GM06990 (cell line): ENCODE measurements at regions not wholly inside any gene's neighbourhood (a gene's known extent, or its start where the extent isn't known, plus 50 kb on each side); places are given as distances from the start of the nearest gene placed in this dataset.

Experiments used
- DNase-seq: peaks from one replicate; pipeline ENCODE4 v3.0.0-alpha.2; 2011; ENCODE audit not compliant: insufficient read length; ENCODE audit errors: extremely low read depth
- H3K27me3 ChIP-seq: replicated peaks from 2 replicates; pipeline ENCODE4 v1.6.0; 2011; ENCODE audit warnings: low read length; ENCODE audit not compliant: control insufficient read depth, insufficient read depth
- H3K36me3 ChIP-seq: 2 replicates; pipeline ENCODE4 v1.5.1; 2011; ENCODE audit warnings: low read length; ENCODE audit not compliant: control insufficient read depth, insufficient read depth
- H3K4me3 ChIP-seq: replicated peaks from 2 replicates; pipeline ENCODE4 v1.5.1; 2011; ENCODE audit warnings: low read depth, mild to moderate bottlenecking, control low read depth, low read length
- CTCF ChIP-seq: IDR thresholded peaks from 2 replicates; pipeline ENCODE4 v1.5.1; 2011; ENCODE audit warnings: low read length, control low read depth, mild to moderate bottlenecking, inconsistent platforms; ENCODE audit not compliant: insufficient read depth, poor library complexity, severe bottlenecking

DNA sequence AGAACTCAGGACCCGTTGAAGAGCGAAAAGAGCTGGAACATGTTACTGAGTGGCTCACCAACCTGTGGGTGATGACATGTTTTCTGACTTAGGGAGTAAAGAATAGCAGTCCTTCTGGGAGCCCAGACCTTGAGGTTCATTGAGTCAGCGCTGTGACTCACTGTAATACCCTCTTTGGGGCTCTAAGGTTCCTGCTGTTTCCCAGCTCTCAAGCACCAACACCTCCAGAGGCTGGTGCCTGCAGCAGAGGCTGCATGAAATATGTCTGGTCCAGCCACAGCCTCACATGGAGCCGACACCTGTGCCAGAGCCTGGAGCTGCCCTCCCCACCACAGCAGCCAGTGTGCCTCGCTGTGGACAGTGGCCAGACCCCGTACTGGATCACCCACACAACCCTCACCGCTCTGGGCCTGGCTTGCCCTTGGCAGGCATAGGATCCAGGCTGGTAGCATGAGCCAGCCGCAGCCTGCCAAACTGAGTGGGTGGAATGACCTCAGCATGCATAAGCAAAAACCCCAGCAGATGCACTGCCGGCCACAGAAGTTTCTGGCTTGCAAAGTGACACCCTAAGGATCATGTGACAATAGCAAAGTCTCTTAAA lies 143.5 kb upstream of the MRPS30 start:
- DNase-seq = no peak
- no peak overlapping the region for H3K4me3 ChIP-seq
- H3K36me3 ChIP-seq = no peaks in the 10 kb centered on the region
- TF ChIP-seq CTCF = no peak
- no peaks in the 10 kb centered on the region for H3K27me3 ChIP-seq

DNA sequence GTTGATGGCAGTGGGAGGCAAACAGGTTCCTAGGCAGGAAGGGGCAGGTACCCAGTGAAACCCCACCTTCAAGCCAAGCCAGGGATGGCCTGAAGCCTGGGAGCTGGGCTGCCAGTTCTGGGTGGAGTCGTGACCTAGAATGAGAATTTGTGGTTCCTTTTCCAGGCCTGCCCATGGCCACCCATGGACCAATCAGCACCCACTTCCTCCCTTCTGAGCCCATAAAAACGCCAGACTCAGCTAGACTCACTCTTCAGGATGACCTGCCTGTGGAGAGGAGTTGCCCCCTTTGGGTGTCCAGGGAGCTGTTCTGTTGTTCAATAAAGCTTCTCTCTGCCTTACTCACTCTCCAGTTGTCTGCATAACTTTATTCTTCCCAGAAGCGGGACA lies 144.0 kb upstream of the MRPS30 start:
- H3K36me3 ChIP-seq = no peaks in the 10 kb centered on the region
- TF ChIP-seq CTCF = no peak
- no peak for DNase-seq

DNA sequence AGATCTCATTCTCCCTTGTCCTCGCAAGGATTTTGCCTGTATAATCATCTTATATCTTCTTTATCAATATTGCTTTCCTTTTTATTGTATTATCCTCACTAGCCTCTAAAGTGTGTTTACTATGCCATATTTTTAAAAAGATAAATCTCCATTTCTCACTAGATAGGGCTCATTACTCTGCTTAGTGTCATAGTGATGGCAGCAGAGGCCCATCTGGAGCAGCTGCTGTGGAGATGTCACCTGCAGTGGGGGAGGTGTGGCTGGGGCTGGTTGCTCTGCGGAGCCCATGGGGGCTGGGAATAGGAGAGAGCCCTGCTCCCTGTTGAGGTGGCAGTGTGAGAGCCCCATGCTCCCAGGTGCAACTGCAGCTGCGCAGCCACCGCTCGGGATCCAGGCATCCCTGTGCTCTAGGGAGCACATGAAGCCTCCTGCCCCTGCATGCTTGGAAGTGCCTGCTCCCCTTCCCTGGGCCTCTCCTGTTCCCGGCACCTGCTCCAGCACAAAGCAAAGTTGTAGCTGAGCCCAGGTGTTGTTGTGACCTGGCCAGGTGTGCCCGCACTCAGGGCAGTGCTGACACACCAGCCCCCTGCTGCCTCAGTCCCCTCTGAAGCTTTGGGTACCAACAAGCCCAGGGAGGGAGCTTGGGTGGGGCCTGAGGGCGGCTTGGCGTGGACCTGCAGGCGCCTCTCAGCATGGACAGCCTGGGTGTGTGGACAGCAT lies 144.6 kb upstream of the MRPS30 start:
- H3K4me3 ChIP-seq = no peak overlapping the region
- no peaks in the 10 kb centered on the region for H3K27me3 ChIP-seq
- H3K36me3 ChIP-seq = no peaks in the 10 kb centered on the region
- DNase-seq = no peak
- no peak for TF ChIP-seq CTCF

More for the DNA sequence above, 144.0 kb upstream of the MRPS30 start:
- H3K27me3 ChIP-seq = no peaks in the 10 kb centered on the region
- no peak overlapping the region for H3K4me3 ChIP-seq

DNA sequence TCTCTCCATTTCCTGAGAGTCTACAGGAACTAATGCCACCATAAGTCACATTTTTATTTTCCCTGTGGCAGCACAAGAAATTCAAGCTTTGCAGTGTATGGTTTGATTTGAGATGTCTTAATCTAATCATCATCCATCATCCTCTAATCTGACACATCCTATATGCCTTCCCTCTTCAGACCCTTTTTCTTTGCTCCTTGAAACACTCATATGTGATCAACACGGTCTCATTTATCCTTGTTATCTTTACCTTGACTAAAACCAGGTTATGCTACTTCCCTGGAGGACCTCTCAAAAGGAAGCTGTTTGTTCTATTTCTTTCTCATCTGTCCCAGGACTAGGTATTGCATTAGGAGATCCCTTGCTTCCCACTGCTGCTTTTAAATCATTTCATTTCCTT lies 146.9 kb upstream of the MRPS30 start:
- DNase-seq = no peak
- TF ChIP-seq CTCF = no peak

GRCh38 chr5:44660251-44660650 lies 148.5 kb upstream of the MRPS30 start:
- DNase-seq = no peak
- no peak for TF ChIP-seq CTCF
- no peak overlapping the region for H3K4me3 ChIP-seq
- no peaks in the 10 kb centered on the region for H3K36me3 ChIP-seq
- H3K27me3 ChIP-seq = no peaks in the 10 kb centered on the region

More for the DNA sequence above, 146.9 kb upstream of the MRPS30 start:
- no peaks in the 10 kb centered on the region for H3K27me3 ChIP-seq
- no peak overlapping the region for H3K4me3 ChIP-seq
- no peaks in the 10 kb centered on the region for H3K36me3 ChIP-seq
